GM18498 (cell line): ENCODE measurements at regions not wholly inside any gene's neighbourhood (a gene's known extent, or its start where the extent isn't known, plus 50 kb on each side); places are given as distances from the start of the nearest gene placed in this dataset.
A peak's percentile ranks its signal among the peaks of the same experiment; 100 is the strongest.
"Not testable (repeated sequence)": the region's sequence is repeated elsewhere in the genome, so short reads cannot be mapped to it uniquely, and the experiment has no call there.

ENCODE experiments used
- ATAC-seq: cut with Tn5 transposase; IDR thresholded peaks from one replicate; pipeline ENCODE4 v1.9.1; 2021; ENCODE audit warnings: mild to moderate bottlenecking, moderate library complexity; ENCODE audit not compliant: unreplicated experiment

DNA sequence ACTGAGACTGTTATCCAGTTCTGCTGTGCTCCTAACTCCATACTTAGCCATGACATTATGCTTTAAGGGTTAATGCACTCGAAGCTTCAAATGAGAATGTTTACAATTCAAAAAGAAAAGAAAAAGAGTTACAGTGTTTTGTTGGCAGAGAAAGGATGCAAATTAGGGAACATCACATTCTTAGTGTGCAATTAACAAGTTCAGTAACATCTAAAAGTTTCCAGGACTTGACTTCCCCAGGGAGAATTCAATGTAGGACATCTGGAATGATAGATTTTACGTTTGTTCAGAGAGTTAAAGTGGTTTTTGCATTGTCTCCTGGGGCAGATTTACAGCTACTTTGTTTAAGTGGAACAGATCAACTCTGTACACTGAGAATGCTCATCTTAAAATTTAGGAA is 525.2 kb downstream of the LIG4 start:
- no peak for ATAC-seq

DNA sequence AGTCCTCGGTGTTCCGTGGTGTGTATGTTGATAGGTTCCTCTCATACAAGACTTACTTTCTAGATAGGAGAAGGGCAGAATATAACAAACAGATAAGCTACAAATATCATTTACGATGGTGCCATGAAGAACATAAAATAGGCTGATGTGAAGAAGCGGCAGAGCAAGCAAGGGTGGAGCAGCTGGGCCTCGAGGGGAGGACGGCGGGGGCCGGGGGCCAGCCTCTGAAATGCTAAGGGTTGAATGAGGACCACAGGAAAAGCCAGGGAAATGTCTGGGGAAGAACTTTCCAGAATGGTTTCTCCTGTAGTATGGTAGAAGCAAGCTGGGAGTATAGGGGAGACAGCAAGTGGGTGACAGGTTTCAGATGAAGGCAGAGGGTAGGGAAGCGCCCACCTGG is 529.5 kb downstream of the LIG4 start:
- no peak for ATAC-seq

DNA sequence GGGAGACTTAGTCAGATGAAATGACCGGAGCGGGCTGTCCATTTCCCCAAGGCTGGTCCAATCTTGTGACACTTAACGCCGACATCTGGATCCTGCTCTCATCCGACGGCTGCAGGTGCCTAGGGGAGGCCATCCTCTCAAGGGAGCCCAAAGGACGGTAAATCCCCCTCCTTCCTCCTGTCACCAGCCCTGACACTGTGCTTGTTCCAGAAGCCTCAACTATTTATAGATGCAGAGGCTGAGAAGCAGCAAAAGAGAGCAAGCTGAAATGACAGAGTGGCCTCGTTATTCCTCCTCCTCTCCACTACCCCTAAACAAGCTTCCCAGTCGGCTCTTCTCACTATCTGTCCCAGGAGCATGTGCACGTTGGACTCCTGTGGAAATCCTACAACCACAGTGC is 533.7 kb downstream of the LIG4 start:
- ATAC-seq: no peak

DNA sequence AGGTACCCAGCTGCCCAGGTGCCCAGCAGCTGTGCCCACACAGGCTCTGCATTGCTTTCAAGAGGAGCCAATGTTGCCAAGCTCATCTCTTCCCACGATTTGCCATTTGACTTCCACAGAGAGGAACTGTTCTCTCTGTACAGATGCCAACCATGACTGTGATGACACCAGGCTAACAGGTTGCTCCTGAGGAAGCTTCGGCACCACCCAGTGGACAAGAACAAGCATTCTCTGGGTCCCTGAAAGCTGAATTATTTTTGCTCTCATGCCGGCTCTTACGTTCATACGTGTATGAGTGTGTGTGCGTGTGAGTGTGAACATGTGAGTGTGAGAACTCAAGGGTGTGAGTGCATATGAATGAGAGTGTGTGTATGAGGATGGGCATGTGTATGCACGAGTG is 535.2 kb downstream of the LIG4 start:
- ATAC-seq: no peak

DNA sequence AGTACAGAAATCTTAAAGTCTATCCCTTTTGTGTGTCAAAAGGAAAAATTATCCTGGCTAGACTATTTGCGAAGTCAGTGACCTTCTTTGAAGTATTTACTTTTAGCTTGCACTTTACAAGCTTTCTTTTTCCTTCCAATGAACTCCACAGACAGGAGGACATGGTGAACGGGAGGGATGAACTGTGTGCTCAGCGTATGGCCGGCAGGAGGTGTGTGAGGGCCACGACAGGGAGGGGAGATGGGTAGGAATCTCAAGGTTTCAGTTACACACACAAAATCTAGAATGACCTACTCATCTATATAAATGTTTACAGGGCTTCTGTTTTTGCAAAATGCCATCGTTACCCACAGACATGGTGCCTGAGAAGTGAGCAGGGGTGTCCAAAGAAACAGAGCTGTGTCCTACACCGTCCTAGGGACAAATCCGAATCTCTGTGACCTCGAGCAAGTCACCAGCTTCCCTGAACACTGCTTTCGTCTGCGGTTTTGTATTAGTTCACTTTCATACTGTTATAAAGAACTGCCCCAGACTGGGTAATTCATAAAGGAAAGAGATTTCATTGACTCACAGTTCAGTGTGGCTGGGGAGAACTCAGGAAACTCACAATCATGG is 537.2 kb downstream of the LIG4 start:
- no peak for ATAC-seq

DNA sequence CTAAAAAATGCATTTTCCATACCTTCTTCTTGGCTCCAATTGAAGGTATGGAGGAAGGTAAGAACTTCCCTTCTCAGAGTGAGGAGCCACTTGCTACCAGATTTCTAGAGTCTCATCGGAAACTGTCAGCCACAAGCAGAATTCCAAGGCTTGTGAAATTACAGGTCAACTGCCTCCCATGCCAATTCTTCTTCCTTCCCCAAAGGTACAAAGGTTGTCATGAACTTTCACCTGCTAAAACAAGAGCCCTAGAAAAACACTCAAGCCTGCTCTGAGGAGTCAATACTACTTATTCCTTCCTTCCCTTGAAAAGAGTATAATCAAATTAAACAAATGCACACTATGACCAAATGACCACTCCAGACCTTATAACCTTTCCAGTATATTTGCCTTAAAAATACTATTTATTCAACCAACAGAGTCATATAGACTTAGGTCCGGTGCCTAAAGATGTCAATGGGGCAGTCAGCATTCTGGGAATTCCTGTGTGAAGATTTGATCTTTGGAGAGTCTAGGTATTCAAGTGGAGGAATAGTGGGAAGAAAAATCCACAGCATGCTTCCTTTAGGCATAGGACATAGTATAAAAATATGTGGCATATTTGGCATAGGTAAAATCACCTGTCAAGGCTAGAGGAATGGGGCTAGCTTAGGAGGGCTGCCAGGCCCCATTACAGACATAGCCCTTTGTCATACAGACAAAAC is 539.3 kb downstream of the LIG4 start:
- no peak for ATAC-seq

DNA sequence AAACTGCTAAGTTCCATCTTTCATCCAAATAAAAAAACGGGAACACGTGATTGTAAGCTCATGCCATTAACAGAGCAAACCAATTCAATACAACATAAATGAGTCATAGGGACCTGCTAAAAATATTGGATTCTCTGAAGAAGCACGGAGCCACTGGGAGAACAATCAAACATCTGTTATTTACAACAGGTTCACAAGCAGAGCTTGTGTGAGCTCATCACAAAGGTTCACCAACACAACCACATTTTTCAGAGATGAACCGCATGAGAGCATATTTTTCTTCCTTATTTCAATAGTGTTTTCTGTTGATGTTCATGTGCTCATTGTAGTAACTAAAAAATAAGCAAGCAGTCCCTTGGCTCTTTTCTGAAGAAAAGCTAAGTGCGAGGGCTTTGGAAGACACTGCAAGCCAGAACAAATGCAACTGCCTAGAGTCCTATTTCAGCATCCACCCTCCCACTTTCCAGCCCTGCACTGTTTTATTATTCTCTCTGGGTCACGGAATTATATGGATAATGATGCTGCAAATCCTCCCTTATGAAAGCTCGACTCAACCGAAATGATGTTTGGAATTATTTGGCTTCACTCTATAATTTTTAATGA is 545.8 kb downstream of the LIG4 start:
- ATAC-seq: no peak

DNA sequence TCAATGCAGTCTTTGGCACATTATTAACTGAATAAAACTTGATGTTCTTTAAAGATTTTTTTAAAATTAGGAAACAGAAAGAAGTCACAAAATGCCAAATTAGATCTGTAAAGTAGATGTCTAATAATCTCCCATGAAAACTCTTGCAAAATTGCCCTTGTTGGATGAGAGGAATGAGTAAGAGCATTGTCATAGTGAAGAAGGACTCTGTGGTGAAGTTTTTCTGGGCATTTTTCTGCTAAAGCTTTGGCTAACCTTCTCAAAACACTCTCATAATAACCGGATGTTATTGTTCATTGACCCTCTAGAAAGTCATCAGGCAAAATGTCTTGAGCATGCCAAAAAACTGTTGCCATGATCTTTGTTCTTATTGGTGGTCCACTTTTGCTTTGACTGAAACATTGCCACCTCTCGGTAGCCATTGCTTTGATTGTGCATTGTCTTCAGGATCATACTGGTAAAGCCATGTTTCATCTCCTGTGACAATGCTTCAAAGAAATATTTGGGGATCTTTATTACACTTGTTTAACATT is 549.3 kb downstream of the LIG4 start:
- ATAC-seq: no peak

DNA sequence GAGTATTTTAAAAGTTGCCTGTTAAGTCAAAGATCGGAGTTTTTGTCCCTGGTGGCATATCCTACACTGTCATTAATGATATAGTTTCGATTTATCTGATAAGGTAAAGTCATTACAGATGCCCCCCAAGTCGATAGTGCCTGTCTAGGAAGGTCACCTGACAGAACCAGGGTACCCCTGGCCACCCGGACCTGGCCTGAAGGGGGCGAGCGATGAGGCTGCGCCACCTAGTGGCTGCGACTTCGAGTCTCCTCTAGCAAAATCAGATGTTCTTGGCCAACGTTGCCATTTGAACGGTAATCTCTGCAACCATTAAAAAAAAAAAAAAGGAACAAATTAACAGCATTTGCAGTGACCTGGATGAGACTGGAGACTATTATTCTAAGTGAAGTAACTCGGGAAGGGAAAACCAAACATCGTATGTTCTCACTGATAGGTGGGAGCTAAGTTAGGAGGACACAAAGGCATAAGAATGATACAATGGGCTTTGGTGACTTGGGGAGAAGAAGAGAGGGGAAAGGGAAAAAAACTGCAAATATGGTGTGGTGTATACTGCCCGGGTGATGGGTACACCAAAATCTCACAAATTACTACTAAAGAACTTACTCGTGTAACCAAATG is 565.1 kb downstream of the LIG4 start:
- peak; percentile 74 for ATAC-seq

DNA sequence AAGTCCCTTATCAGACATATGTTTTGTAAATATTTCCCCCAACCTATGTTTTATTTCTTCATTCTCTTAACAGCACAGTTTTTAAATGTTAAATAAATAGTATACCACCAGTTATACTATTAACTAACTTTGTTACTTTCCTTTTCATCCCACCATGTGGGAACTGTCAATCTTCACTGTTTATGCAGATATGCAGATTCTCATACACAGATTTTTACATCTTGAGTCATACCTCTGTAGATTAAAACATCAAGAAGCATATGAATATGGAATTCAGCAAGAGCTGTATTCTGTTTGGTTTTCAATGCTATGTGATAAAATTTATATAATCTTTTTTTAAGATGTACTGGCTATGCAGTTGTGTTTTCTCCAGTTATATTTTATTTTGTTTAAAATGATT is 566.3 kb downstream of the LIG4 start:
- no peak for ATAC-seq

DNA sequence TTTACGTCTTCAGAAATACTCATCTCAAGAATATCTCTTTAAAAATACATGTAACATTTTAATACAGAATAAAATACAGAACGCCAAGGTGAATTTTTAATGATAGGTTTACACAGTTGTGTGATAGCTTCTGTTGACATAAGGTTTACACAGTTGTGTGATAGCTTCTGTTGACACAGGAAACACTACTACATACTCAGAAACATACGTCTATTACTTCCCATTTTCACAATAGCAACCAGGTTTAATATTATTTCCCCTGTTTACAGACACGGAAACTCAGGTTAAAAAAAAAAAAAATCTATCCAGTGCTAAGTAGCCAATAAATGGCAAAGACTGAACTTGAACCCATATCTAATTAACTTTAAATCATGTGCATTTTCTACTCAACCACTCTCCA is 571.2 kb downstream of the LIG4 start:
- no peak for ATAC-seq

DNA sequence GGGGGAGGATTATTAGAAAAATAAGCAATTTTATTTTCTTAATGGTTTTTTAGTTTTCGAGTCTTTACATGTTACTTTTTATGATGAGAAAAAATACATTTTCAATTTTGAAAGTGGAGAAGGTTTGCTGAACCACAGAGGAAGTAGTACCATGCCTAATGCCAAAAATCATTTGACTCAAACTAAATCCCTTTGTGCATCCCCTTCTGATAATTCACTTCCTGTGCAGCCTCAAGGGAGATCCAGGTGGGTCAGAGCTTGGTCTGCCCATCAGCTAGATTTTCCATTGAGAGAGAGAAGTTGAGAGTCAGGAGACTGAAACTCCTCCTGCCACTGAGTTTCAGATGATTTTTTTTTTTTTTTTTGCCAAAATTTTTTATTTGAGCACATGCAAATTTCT is 571.7 kb downstream of the LIG4 start:
- ATAC-seq: no peak

DNA sequence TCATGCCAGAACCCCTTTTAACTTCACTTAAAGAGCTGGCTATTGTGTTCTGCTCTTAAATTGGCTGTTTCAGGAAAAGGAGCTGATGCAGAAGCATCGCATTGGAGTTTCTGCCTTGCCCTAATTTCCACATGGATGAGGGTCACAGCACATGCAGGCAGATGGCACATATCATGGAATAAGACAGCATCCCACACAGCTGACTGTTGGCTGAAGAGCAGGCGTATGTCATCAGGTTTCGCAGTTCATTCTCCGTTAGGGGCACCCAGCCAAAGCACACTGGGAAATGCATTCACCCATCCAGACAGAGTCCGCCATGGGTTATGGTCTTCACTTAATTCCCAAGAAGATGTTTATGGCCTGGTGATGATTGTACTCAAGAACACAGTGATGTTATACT is 572.5 kb downstream of the LIG4 start:
- no peak for ATAC-seq

DNA sequence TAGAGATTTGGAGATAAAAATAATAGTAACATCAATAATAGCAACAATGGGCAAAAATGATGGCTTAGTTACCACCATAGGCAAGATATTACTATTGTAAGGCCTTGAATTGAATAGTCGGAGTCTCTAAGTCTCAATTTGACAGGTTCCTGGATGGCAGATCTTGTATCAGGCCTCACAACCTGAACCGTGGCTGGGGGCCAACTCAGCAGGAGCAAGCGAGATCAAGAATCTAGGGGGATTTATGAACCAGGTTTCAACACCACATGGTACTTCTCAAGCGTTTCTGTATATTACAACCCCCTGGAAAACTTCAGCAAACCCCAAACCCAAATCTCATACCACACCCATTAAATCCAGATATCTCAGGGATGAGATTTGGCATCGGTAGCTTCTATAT is 573.8 kb downstream of the LIG4 start:
- no peak for ATAC-seq

DNA sequence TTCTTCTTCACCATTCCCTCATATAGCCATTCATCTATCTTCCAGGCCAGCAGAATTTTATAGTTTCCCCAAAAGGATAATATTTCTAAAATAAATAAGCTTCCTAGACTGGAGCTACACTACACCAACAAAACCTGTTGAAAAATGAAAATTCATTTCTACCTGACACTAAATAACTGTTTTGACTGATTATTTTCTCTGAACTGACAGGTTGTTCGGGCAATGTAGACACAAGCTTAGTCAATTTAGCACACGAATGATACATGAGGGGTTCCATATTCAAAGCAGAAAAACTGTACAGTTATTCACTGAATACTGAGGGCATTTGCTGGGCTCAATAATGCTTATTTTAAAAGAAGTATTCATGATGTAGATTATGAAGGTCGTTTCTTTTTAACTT is 589.7 kb downstream of the LIG4 start:
- ATAC-seq: no peak

DNA sequence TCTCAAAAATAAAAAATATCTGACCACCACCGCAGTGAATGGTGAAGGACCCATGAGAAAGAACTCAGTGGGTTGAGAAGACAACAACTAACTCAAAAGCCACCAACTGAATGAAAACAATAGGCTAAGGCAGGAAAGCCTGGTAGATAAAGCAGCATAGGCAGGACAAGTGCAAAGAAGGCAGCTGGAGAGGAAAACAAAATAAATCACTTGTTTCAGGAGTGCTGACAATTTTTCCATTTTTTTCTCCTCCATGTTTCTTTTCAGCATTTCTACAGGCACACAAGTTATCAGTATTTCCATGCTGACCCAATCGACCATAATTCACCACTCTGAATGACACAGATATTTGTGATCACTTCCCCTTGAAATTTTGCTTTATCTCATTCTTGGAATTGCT is 597.8 kb downstream of the LIG4 start:
- ATAC-seq: no peak

DNA sequence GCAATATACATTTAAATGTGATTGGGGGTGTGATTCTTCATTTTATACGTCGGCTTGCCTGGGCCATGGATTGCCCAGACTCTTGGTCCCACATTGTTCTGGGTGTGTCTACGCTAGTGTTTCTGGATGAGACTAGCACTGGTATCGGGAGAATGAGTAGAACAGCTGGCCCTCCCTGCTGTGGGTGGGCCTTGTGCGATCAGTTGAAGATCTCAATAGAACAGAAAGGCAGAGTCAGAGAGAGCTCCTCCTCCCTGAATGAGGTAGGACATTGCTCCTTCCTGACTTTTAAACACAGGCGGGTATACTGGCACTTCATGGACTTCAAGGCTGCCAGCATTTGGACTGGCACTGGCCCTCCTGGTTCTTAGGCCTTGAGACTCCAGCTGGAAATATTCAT is 603.0 kb downstream of the LIG4 start:
- ATAC-seq: no peak

DNA sequence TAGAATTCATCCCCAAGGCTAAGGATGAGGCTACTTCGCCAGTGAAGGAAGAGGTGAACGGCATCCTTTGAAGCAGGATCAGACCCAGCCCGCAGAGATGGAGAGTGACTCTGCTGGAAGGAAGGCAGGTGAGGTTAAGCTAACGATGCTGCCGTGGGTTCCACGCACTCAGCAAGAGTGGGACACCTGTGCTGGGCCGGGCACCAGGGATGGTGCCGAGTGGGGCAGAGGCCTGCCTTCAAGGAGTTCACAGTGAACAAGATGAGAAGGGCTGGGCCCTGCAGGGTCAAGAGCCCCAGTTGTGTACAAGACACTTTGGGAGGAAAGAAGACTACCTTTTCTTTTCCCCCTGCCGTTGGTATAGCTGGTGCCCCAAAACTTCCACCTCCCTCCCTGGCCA is 606.6 kb downstream of the LIG4 start:
- ATAC-seq: no peak

DNA sequence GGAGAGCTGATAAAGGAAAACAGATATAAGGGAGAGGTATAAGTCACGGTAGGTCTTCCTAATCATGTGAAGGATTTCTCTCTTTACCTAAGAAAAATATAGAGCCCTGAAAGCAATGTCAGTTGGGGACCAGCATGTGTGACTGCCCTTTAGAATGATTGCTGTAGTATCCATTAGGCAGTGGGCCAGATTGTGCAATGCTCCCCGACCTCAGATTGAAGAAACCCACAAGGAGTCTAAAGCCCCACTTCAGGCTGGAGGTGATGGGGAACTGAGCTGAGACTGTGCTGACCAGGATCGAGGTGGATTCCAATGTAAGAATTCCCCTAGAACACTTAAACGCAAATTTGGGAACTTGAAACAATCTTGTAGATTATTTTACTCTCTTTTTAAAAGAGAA is 614.4 kb downstream of the LIG4 start:
- no peak for ATAC-seq

DNA sequence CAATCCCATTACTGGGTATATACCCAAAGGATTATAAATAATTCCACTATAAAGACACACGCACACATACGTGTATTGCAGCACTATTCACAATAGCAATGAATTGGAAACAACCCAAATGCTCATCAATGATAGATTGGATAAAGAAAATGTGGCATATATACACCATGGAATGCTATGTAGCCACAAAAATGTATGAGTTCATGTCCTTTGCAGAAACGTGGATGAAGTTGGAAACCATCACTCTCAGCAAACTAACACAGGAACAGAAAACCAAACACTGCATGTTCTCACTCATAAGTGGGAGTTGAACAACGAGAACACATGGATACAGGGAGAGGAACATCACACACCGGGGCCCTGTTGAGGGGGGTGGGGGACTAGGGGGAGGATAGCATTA is 619.0 kb downstream of the LIG4 start:
- ATAC-seq: not testable (repeated sequence)

DNA sequence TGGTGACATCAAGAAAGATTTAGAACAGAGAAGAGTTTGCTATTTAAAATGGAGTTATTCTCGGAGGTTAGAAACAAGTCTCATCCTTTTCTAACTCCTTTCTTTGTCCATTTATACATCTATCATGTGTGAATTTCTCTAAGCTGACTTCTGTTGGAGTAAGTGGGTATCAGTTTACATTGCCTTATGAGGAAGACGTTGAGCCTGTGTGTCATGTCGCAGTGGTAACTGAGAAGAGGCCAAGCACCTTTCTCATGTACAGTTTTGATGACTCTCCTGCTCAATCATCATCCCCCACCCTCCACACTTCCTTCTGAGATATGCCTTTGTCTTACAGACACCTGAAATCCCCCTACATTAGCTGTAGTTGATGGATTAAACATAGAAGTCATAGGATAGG is 624.8 kb downstream of the LIG4 start:
- no peak for ATAC-seq

DNA sequence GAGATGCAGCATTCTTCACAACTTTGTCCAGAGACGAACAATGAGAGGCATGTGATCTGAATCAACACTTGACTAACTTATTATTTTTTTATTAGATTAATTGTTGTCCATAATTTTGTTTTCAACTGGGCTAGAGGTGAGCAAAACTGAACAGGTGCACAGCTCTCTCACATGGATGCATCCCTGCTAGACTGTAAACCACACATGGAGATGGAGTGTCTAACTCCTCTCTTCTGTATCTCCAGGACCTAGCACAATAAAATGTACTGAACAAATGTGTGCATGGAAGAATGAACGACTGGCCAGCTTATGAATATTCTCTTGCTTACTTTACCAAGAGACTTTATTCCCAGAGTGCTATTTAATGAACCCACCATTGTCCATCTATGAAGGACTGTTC is 627.7 kb downstream of the LIG4 start:
- ATAC-seq: no peak
